Jurkat, Clone E6-1 (cell line): ENCODE measurements at regions not wholly inside any gene's neighbourhood (a gene's known extent, or its start where the extent isn't known, plus 50 kb on each side); places are given as distances from the start of the nearest gene placed in this dataset.
"Not testable (repeated sequence)": the region's sequence is repeated elsewhere in the genome, so short reads cannot be mapped to it uniquely, and the experiment has no call there.

Experiments used
- DNase-seq: peaks from one replicate; pipeline ENCODE4 v3.0.0-alpha.2; 2011; ENCODE audit warnings: low read depth, low spot score
- H3K4me3 ChIP-seq: 2 replicates; pipeline ENCODE4 v1.5.1; 2011; ENCODE audit warnings: mild to moderate bottlenecking, low read length, control low read depth, moderate library complexity

- DNase-seq = no peak
- no peak overlapping the region for H3K4me3 ChIP-seq
Measured at GRCh38 chr3:11915621-11916424, 69.1 kb upstream of the TAMM41 start.

DNA sequence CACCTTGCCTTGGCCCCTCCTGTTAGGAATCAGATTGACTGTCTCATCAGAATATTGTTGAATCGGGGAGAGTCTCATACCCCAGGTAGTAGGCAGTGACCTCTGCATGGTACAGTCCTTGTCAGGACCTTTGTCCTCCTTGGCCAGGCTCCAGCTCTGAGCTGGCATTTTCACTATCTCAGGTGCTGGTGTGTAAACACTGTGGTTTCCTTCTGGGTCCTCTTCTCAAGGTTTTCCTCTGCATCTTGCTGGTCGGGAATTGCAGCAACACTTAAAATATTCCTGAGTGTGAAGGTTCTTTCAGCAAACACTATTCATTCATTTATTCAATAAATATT, 69.7 kb upstream of the TAMM41 start:
- H3K4me3 ChIP-seq, DNase-seq: not testable (repeated sequence)

DNA sequence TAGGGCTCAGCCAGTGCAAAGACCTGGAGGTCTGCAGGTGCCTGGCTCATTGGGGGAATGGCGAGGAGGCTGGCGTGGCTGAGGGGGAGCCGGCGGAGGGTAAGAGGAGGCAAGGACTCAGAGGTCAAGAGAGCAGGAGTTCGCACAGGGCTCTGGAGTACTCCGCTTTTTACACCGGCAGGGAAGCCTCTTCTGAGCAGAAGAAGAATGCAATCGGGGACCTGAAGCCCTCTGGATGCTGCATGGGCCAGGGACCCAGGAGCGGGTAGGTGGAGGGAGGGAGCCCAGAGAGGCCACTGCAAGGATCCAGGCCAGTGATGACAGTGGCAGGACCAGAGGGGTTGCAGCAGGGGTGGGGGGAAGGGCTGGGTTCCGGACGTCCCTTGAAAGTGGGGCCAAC, 70.4 kb upstream of the TAMM41 start:
- DNase-seq = no peak
- no peak overlapping the region for H3K4me3 ChIP-seq

- H3K4me3 ChIP-seq = no peak overlapping the region
- no peak for DNase-seq
Measured at GRCh38 chr3:11919390-11919789, 72.7 kb upstream of the TAMM41 start.

- no peak overlapping the region for H3K4me3 ChIP-seq
- no peak for DNase-seq
Measured at GRCh38 chr3:11924518-11924917, 77.8 kb upstream of the TAMM41 start.

GRCh38 chr3:11928381-11928780, 75.8 kb upstream of the SYN2 start:
- DNase-seq = no peak

GRCh38 chr3:11929531-11929930, 74.7 kb upstream of the SYN2 start:
- DNase-seq = no peak
- H3K4me3 ChIP-seq = no peak overlapping the region

More at GRCh38 chr3:11928381-11928780, 75.8 kb upstream of the SYN2 start:
- no peak overlapping the region for H3K4me3 ChIP-seq

DNA sequence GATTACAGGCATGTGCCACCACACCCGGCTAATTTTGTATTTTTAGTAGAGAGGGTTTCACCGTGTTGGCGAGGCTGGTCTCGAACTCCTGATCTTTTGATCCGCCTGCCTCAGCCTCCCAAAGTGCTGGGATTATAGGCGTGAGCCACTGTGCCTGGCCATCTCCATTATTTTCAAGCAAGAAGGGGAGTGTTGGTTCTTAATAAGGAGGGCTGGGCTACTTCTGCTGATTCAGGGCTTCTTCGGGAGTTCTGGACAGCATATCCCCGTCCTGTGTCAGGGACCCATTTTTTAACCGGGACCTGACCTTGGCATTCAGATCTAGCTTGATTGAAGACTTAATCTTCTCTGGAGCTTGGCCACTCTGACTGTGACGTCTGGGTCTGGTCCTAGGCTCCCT, 74.1 kb upstream of the SYN2 start:
- DNase-seq = no peak
- H3K4me3 ChIP-seq = no peak overlapping the region

DNA sequence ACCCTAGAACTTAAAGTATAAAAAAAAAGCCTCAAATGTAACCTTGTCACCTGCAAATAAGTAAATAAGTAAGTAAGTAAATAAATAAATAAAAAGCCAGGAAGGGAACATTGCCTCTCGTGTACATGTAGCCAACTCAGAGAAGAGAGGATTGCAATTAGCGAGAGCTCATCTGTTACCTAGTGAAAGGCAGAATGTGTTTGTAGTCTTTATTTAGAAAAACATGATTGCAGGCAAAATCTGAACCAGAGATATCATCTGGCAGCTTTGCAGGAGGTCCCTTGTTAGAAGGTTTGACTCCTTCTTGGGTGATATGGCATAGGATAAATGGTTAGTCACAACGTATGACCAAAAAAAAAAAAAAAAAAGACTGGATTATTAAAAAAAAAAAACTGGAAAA, 71.6 kb upstream of the SYN2 start:
- no peak for DNase-seq
- H3K4me3 ChIP-seq = no peak overlapping the region

- no peak for DNase-seq
- no peak overlapping the region for H3K4me3 ChIP-seq
Measured at GRCh38 chr3:11933529-11933928, 70.7 kb upstream of the SYN2 start.

- no peak overlapping the region for H3K4me3 ChIP-seq
- no peak for DNase-seq
Measured at GRCh38 chr3:11944052-11944673, 60.0 kb upstream of the SYN2 start.

DNA sequence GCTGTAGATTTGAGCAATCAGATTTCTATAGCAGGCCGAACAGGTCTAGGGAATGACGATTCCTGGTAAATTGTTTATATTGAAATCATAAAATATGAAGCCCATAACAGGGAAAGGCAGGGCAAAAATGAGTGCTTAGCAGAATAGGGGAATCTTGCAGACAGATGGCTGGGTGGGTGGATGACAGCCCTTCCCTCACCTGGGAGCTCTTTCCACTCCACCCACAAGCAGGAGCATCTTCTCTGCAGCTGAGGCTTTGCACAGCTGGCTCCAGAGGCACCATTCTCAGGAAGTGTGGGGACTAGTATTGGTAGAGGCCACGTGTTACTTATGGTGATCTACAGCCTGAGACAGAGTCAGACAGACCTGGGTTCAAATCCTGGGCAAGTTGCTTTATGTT, 55.9 kb upstream of the SYN2 start:
- DNase-seq = no peak
- H3K4me3 ChIP-seq = no peak overlapping the region

- no peak overlapping the region for H3K4me3 ChIP-seq
- no peak for DNase-seq
Measured at GRCh38 chr3:11948866-11949265, 55.3 kb upstream of the SYN2 start.

DNA sequence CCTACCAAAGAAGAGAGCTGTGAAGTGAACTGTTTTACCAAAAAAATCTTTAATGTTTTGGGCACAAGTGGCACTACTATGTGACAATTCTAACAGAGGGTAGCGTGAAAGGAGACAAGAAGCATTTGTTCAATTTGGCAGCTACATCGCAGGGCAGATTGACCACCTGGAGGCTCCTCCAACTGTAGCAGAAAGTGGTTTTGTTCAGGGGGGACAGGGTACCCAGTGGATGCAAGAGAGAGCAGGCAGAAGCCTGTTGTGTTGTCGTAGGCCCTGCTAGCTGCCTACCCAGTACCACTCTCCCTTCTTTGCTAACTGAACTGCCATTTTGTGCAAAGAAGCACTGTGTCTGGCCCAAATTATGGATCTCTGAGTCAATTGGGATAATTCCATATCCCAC, 54.8 kb upstream of the SYN2 start:
- no peak for DNase-seq

DNA sequence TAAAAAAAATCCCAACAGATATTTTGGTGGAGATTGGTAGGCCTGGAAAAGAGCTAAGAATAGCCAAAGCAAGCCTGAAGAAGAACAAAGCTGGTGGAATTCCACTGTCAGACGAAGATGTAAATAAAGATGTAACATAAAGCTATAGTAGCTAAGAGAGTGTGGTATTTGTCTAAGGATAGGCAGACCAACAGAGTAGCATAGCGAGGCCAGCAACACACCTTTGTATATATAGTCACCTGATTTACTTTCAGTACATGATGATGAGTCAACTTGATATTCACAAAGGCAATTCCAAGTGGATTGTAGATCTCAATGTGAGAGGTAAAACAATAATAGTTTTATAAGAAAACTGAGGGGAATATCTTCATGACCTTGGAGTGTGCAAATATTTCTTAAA, 53.6 kb upstream of the SYN2 start:
- no peak overlapping the region for H3K4me3 ChIP-seq
- no peak for DNase-seq

More for the DNA sequence above, 54.8 kb upstream of the SYN2 start:
- H3K4me3 ChIP-seq = no peak overlapping the region

DNA sequence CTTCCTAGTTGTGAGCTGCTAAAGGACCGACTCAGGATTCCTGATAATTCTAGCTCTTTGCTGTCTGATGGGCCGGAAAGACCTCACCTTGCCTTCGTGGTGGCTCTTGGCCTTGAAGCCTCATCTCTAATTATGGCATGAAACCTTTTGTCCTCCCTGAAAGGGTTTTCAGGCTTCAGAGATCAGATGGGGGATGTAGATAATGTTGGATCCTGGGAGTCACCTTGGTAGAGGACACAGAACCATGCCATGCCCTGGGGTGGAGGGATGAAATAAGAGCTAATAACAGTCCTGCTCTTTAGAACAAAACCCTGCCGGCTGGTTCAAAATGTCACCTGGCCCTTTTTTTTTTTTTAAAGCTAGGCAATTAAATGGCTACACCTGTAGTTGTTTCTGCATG, 50.8 kb upstream of the SYN2 start:
- no peak for DNase-seq

DNA sequence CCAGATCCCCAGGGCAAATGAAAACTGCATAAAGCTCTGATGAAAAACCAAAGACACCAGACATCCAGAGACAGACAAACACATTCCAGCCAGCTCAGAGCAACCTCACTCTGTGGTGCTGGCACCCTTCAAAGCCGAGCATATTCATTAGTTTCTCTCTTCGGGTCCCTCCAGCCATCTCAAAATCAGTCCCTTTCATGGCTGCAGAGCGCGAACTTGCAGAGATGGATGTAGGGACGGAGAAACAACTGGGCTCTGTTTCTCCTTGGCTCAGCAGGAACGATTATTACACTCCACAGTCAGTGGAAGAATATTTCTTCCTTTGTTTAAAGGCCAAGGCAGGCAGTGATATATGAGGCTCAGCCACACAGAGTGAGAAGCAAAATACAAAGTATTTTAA, 50.4 kb upstream of the SYN2 start:
- no peak for DNase-seq
- H3K4me3 ChIP-seq = no peak overlapping the region

More for the DNA sequence above, 50.8 kb upstream of the SYN2 start:
- H3K4me3 ChIP-seq = no peak overlapping the region

GRCh38 chr3:11954312-11954934, 49.8 kb upstream of the SYN2 start:
- DNase-seq = no peak
- H3K4me3 ChIP-seq = no peak overlapping the region
